ENCODE measurements at regions not wholly inside any gene's neighbourhood (a gene's known extent, or its start where the extent isn't known, plus 50 kb on each side); places are given as distances from the start of the nearest gene placed in this dataset.

DNA sequence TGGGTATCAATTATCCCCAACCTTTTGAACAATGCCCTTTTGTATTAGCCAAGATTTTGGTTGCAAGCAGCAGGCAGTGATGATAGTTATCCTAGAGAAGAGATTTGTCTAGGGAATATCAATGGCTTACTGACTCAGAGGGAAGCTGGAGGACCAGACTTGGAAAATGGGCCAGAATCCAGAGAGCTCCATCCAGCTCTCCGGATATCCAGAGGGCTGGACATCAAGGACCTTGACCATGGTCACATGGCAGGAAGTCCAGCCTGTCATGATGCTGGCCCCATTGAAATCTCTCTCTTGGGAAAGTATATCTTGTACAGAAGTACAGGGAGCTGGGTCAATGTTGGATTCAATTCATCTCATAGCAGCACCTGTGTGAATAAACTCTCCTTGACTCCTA is 148.5 kb upstream of the PDZRN3 start:
- TF ChIP-seq, protein P1, sequence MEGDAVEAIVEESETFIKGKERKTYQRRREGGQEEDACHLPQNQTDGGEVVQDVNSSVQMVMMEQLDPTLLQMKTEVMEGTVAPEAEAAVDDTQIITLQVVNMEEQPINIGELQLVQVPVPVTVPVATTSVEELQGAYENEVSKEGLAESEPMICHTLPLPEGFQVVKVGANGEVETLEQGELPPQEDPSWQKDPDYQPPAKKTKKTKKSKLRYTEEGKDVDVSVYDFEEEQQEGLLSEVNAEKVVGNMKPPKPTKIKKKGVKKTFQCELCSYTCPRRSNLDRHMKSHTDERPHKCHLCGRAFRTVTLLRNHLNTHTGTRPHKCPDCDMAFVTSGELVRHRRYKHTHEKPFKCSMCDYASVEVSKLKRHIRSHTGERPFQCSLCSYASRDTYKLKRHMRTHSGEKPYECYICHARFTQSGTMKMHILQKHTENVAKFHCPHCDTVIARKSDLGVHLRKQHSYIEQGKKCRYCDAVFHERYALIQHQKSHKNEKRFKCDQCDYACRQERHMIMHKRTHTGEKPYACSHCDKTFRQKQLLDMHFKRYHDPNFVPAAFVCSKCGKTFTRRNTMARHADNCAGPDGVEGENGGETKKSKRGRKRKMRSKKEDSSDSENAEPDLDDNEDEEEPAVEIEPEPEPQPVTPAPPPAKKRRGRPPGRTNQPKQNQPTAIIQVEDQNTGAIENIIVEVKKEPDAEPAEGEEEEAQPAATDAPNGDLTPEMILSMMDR (IDR thresholded peaks at IDR 0.05): no peak
- no peak for TF ChIP-seq POLR2A (IDR thresholded peaks at IDR 0.05)

Data from esophagus squamous epithelium (tissue), 4 donors.